ENCODE measurements at regions not wholly inside any gene's neighbourhood (a gene's known extent, or its start where the extent isn't known, plus 50 kb on each side); places are given as distances from the start of the nearest gene placed in this dataset.
"Not testable (repeated sequence)": the region's sequence is repeated elsewhere in the genome, so short reads cannot be mapped to it uniquely, and the experiment has no call there.

- POLR2A ChIA-PET; H3K4me3 Mint-ChIP-seq; H3K36me3 ChIP-seq (replicated peaks in 1 of 2; ENCODE audit: control extremely low read depth in 1 of 2, control insufficient read depth in 1 of 2, extremely low read depth in 1 of 2, insufficient read depth in 2 of 2, low read length in 1 of 2); intact Hi-C loops (cut with micrococcal nuclease); H2AFZ ChIP-seq (ENCODE audit: insufficient read depth, low read depth, low read length, poor library complexity, severe bottlenecking); H3K27me3 ChIP-seq (replicated peaks in 1 of 4; ENCODE audit: control extremely low read depth in 1 of 4, control insufficient read depth in 3 of 4, insufficient read depth in 4 of 4, low read length in 3 of 4); H3K9ac ChIP-seq (ENCODE audit: low read length); H3K4me3 ChIP-seq (ENCODE audit: control extremely low read depth in 1 of 5, extremely low read depth in 1 of 5, insufficient read depth in 1 of 5, low read depth in 2 of 5, low read length in 4 of 5); ATAC-seq (ENCODE audit: low read depth); H3K9me3 ChIP-seq (ENCODE audit: control extremely low read depth in 1 of 3, control insufficient read depth in 2 of 3, insufficient read depth in 1 of 3, low read length in 2 of 3); H3K4me2 ChIP-seq (replicated peaks; ENCODE audit: low read depth, low read length, poor library complexity, severe bottlenecking); H4K20me1 ChIP-seq (ENCODE audit: control insufficient read depth, insufficient read depth, low read length, poor library complexity, severe bottlenecking); H3K27ac ChIP-seq (ENCODE audit: low read length in 2 of 2); H3K27ac Mint-ChIP-seq; CTCF ChIA-PET; H3K79me2 ChIP-seq (ENCODE audit: control insufficient read depth, insufficient read depth, low read length); DNase-seq: not testable (repeated sequence)
- 95% methylated on average over 3 of the region's 3 CpGs for WGBS (ENCODE audit: insufficient coverage)
- Mint-ChIP-seq H3K27me3 (peaks cover 17% of the 10 kb centered on the region), H3K9me3 (ENCODE audit: insufficient read depth) (peaks cover 15% of the 10 kb centered on the region), H3K4me1 (peaks cover 15% of the 10 kb centered on the region)
- H3K4me1 ChIP-seq (ENCODE audit: control insufficient read depth in 2 of 2, insufficient read depth in 2 of 2, low read length in 2 of 2): peaks cover 0 to 11% of the 10 kb centered on the region in 2 donors
Observed at GRCh38 chr5:60420773-60421172, 279.2 kb downstream of the DEPDC1B start.

- Mint-ChIP-seq H3K27ac (no peak overlapping the region), H3K4me1 (peaks cover 15% of the 10 kb centered on the region), H3K9me3 (ENCODE audit: insufficient read depth) (peaks cover 10% of the 10 kb centered on the region), H3K4me3 (no peak overlapping the region), H3K27me3 (peaks cover 17% of the 10 kb centered on the region)
- TF ChIP-seq EZH2 (IDR thresholded peaks at IDR 0.05; ENCODE audit: borderline replicate concordance, insufficient read depth, low read depth, low read length, poor library complexity, severe bottlenecking): no peak
- no peak for TF ChIP-seq CTCF (IDR thresholded peaks at IDR 0.05)
- Histone ChIP-seq H3K79me2 (ENCODE audit: control insufficient read depth, insufficient read depth, low read length) (no peaks in the 10 kb centered on the region), H3K4me3 (ENCODE audit: control extremely low read depth in 1 of 5, extremely low read depth in 1 of 5, insufficient read depth in 1 of 5, low read depth in 2 of 5, low read length in 4 of 5) (no peak overlapping the region), H2AFZ (ENCODE audit: insufficient read depth, low read depth, low read length, poor library complexity, severe bottlenecking) (no peak overlapping the region), H3K4me1 (ENCODE audit: control insufficient read depth in 2 of 2, insufficient read depth in 2 of 2, low read length in 2 of 2) (peaks cover 0 to 11% of the 10 kb centered on the region in 2 donors), H3K4me2 (replicated peaks; ENCODE audit: low read depth, low read length, poor library complexity, severe bottlenecking) (no peak overlapping the region), H4K20me1 (ENCODE audit: control insufficient read depth, insufficient read depth, low read length, poor library complexity, severe bottlenecking) (no peaks in the 10 kb centered on the region), H3K27ac (ENCODE audit: low read length in 2 of 2) (no peak overlapping the region), H3K27me3 (replicated peaks in 1 of 4; ENCODE audit: control extremely low read depth in 1 of 4, control insufficient read depth in 3 of 4, insufficient read depth in 4 of 4, low read length in 3 of 4) (peaks cover 0 to 3% (median 0%) of the 10 kb centered on the region in 4 experiments), H3K9ac (ENCODE audit: low read length) (no peak overlapping the region), H3K36me3 (replicated peaks in 1 of 2; ENCODE audit: control extremely low read depth in 1 of 2, control insufficient read depth in 1 of 2, extremely low read depth in 1 of 2, insufficient read depth in 2 of 2, low read length in 1 of 2) (no peaks in the 10 kb centered on the region), H3K9me3 (ENCODE audit: control extremely low read depth in 1 of 3, control insufficient read depth in 2 of 3, insufficient read depth in 1 of 3, low read length in 2 of 3) (peaks cover 1 to 14% (median 8%) of the 10 kb centered on the region in 3 donors)
- ChIA-PET CTCF (no interaction called here), POLR2A (no interaction called here)
- ATAC-seq (ENCODE audit: low read depth) (no peak), DNase-seq (no peak)
- WGBS (ENCODE audit: insufficient coverage): no CpG with 5 or more reads among the region's 3 CpGs
- intact Hi-C loops (cut with micrococcal nuclease): no loop called here
Observed at GRCh38 chr5:60417500-60418181, 282.3 kb downstream of the DEPDC1B start.
